ENCODE measurements at regions not wholly inside any gene's neighbourhood (a gene's known extent, or its start where the extent isn't known, plus 50 kb on each side); places are given as distances from the start of the nearest gene placed in this dataset.

DNA sequence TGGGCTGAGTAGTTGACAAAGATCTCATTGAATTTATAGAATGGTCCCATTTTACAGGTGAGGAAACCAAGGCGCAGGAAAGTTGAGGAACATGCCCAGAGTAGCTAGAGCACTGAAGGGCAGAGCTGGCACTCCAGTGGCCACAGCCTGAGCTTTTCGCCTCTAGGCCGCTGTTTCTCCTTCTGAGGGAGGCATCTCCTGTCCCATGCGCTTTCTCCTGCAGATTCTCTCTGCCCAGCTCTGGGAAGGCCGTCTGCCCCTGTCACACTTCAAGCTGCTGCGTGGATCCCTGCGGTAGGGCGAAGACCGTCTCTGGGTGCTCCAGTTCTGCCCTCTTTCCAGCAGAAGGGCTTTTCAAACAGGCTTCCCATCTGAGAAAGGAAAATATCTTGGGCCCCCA, 159.9 kb downstream of the ACTL8 start:
- Histone ChIP-seq H3K27me3 (no peaks in the 10 kb centered on the region), H3K9me3 (no peaks in the 10 kb centered on the region), H3K36me3 (no peaks in the 10 kb centered on the region), H3K4me3 (ENCODE audit: low read depth, low read length) (no peak overlapping the region), H3K4me1 (no peaks in the 10 kb centered on the region)
- TF ChIP-seq, protein P1, sequence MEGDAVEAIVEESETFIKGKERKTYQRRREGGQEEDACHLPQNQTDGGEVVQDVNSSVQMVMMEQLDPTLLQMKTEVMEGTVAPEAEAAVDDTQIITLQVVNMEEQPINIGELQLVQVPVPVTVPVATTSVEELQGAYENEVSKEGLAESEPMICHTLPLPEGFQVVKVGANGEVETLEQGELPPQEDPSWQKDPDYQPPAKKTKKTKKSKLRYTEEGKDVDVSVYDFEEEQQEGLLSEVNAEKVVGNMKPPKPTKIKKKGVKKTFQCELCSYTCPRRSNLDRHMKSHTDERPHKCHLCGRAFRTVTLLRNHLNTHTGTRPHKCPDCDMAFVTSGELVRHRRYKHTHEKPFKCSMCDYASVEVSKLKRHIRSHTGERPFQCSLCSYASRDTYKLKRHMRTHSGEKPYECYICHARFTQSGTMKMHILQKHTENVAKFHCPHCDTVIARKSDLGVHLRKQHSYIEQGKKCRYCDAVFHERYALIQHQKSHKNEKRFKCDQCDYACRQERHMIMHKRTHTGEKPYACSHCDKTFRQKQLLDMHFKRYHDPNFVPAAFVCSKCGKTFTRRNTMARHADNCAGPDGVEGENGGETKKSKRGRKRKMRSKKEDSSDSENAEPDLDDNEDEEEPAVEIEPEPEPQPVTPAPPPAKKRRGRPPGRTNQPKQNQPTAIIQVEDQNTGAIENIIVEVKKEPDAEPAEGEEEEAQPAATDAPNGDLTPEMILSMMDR (IDR thresholded peaks at IDR 0.05; ENCODE audit: low read depth, low read length), result no peak
- no peak for DNase-seq

DNA sequence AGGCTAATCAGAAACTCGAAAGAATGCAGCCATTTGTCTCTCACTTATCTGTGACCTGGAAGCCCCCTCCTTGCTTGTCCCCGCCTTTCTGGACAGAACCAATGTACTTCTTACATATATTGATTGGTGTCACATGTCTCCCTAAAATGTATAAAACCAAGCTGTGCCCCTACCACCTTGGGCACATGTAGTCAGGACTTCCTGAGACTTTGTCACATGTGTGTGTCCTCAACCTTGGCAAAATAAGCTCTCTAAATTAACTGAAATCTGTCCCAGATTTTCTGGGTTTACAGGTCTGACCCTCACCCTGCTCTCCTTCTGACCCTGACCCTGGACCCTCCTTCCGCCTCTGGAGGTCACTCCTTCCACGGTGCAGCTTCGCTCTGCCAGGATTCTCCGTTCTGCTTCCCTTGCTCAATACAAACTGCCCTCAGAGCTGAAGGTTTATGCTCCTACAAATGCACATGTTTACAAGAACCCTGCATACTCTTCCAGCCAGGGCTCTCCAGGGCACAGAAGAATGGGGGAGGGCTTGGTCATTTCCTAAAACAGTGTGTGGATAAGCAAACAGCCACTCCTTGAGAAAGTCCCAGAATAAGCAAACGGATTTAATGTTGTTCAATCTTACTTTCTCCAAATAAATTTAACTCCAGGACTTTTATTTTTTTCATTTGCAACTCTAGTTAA, 160.5 kb downstream of the ACTL8 start:
- H3K36me3 ChIP-seq, result no peaks in the 10 kb centered on the region
- no peaks in the 10 kb centered on the region for H3K4me1 ChIP-seq
- no peaks in the 10 kb centered on the region for H3K27me3 ChIP-seq
- H3K9me3 ChIP-seq, result no peaks in the 10 kb centered on the region
- TF ChIP-seq, protein P1 (IDR thresholded peaks at IDR 0.05; ENCODE audit: low read depth, low read length), result no peak
- DNase-seq, result no peak
- H3K4me3 ChIP-seq (ENCODE audit: low read depth, low read length), result no peak overlapping the region

DNA sequence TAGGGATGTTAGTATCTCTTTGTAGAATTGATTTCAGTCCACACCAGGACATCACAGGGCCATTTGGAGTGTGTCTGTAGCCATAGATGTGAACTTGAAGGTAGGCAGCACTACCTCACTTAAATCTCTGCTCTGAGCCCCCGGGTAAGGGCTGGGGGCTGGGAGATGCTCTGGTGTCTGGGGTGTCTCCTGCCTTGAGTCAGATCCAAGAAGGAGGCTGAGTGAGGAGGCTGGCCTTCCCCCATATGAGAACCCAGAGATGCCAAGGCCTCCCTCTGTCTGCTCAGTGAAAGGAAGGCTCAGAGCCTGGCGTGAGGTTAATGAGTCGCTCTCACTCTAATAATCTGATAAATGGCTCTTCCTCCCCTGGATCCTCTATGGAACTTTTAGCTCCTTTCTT, 161.6 kb downstream of the ACTL8 start:
- no peak for DNase-seq
- Histone ChIP-seq H3K36me3 (no peaks in the 10 kb centered on the region), H3K27me3 (no peaks in the 10 kb centered on the region), H3K4me1 (no peaks in the 10 kb centered on the region), H3K9me3 (no peaks in the 10 kb centered on the region), H3K4me3 (ENCODE audit: low read depth, low read length) (no peak overlapping the region)
- TF ChIP-seq, protein P1 (IDR thresholded peaks at IDR 0.05; ENCODE audit: low read depth, low read length), result no peak

DNA sequence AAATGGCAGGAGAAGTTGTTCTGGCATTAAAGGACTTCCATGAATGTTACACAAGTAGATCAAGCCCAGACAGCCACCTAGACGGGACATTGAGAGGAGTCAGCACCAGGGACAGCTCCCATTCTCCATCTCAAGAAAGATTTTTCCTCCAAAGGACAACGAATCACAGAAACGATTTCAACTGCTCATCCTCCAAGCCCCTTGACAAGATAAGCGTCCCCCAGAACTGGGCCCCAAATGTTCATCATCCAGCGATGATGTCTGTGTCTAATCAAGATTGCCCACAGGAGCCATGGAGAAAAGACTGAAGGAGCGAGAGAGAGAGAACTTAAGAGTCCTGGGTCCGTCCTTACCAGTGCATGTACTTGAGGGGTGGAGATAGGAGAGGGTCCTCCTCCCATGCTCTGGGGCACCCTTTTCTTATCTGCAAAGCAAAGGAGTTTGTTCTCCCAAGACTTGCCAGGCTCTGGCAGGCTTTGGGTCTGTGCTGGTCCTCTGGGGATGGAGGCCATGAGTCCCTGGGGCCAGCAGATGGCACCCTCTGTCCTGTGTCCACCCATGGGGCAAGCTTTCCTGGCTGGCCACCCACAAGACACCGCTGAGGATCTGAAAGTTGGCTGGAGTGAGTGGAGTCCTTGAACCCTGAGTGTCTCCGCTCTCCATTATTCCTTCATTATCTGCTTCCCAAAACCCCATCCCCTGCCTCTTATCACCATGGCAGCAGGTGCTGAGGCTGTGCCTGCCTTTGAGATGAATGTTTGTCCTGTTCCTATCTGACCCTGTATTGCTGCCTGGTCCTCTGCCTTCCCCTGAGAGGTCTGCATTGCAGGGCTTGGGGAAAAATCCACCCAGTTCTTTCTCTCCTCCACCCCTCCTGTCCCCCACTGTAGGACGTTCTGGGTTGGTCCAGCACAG, 164.6 kb downstream of the ACTL8 start:
- TF ChIP-seq, protein P1 (IDR thresholded peaks at IDR 0.05; ENCODE audit: low read depth, low read length), result peak; percentile 59
- Histone ChIP-seq H3K27me3 (no peaks in the 10 kb centered on the region), H3K9me3 (no peaks in the 10 kb centered on the region), H3K4me1 (no peaks in the 10 kb centered on the region), H3K4me3 (ENCODE audit: low read depth, low read length) (no peak overlapping the region), H3K36me3 (no peaks in the 10 kb centered on the region)
- DNase-seq, result peak; percentile 43

DNA sequence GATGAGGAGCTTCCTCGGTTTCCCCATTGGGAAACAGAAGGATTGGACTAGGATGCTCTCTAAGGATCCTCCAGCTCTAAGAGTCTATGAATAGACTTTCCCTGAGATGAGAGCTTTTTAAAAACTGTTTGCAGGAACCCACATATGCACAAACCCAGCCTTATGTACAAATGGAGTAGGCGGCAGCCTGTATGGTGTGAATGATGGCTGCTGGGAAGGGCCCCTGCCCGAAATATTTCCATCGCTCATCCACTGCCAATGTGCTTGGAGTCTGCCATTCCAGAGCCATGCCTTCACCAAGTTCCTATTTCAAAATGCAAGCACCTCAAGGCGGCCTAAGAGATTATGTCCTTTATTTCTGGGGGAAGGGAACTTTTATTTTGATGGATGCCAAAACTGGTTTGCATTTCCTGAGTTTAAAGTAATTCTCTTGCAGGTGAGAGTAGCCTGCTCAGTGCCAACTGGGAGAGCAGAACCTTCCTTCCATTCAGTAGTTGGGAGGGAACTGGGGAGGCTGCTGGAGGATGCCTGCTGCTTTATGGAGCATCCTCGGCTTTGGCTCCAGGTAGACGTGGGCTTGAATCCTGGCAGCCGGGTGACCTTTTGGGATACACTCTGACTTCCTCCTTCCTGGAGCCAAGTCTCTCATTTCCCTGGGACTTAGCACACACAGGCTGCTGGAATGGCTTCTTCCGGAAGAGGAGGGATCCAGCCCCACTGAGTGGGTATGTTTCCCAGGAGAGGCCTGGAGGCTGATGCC, 165.9 kb downstream of the ACTL8 start:
- H3K4me1 ChIP-seq, result no peaks in the 10 kb centered on the region
- H3K9me3 ChIP-seq, result no peaks in the 10 kb centered on the region
- TF ChIP-seq, protein P1 (IDR thresholded peaks at IDR 0.05; ENCODE audit: low read depth, low read length), result no peak
- no peaks in the 10 kb centered on the region for H3K27me3 ChIP-seq
- H3K36me3 ChIP-seq, result no peaks in the 10 kb centered on the region
- DNase-seq, result no peak
- H3K4me3 ChIP-seq (ENCODE audit: low read depth, low read length), result no peak overlapping the region
